NOMO-1 treated with DMSO at 0.1 percent for 48 hours (cell line): ENCODE measurements at regions not wholly inside any gene's neighbourhood (a gene's known extent, or its start where the extent isn't known, plus 50 kb on each side); places are given as distances from the start of the nearest gene placed in this dataset.

Source experiments
- DNase-seq: peaks from one replicate; lab custom pipeline; 2025; ENCODE audit not compliant: unreplicated experiment; lab: John Stamatoyannopoulos, UW

DNA sequence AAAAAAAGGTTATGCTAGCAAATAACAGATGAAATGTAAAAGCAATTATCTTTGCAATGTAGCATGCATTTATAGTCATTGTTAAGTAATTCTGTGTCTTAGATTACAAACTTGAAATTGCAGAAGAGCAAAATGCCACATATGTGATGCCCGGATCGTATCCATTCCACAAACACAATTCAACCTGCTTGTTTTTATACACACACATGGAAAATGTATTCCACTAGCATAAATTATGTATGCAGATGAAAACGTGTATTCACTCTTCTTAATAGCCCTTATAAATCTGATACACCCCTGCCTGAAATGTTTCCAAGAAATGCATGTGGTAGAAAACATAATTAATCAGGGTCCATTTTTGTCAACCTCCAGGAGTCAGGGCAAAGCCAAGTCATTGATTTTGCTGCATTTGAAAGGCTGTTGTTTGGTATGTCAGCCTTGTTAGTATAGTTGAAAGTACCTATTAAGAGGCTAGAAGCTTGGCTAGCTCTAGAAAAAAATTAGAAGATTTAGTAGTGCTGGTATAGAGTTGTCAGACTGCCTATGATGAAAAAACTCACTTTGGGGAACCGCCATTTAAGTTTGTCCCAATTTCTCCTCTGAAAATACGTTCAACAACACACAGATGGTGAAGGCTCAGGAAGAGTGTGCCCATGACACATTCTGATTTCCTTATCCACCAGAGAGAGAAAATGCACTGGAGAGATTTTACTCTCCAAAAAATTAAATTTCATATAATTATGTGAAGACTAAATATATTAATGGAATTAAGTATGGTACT lies 69.2 kb upstream of the TMC3 start:
- no peak for DNase-seq

DNA sequence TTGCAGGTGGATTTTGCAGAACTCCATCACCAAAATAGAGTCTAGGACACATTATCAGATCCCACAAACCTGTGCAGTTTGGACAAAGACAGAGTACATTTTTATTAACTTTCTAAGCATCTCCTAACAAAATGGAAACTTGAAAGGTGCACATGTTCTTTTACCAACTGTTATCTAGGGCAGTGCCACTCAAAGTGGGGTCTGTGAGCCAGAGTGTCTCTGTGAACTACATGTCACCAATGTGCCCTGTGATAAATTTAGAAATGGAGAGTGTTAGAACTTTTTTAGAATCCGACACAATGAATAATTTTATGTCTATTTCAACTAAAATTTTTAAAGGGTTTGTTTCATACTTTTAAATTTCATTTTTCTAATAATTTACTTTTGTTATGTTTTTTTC lies 68.4 kb upstream of the TMC3 start:
- no peak for DNase-seq

DNA sequence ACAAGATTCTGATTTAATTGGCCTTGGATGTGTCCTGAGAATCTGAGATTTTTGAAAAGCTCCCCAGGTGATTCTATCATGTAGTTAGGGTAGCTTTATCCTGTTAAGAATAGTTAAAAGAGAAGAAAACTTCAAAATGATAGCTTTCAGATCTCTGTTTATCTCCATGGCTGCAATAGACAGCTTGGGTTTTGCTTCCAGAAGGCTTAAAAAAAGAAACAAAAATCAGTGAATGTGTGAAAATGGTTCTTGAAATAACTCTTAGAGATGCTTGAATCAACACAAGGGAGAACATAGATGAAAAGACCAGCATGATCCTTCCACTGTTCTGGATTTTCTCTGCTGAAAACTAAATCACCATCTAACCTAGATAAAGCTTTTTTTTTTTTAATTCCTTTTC lies 60.8 kb upstream of the TMC3 start:
- DNase-seq, result no peak

DNA sequence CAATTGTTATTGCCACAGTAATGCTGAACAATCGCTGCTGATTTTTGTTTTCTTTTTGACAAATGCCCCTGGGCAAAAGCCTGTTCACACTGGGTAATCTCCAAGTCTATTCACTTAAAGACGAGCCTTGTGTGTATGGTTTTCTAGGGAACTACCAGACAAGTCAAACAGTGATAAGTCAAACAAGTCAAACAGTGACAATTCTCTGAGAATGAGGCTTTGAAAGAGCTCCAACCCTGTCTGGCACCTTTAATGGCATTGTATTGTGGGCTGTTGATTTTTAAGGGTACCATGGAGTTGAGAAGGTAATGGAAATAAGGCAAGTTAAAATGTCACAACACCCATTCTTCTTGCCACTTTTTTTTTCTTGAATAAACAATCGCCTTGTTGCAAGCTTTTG lies 59.4 kb upstream of the TMC3 start:
- no peak for DNase-seq

DNA sequence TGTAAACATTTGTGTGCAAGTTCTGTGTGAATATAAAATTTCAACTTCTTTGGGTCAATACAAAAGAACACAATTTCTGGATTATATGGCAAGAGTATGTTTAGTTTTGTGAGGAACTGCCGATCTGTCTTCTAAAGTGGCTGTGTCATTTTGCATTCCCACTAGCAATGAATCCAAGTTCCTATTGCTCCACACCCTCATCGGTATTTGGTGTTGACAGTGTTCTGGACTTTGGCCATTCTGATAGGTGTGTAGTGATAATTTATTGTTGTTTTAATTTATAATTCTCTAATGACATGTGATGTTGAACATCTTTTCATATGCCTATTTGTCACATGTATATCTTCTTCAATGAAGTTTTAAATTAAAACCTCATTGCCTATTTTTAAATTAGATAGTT lies 58.2 kb upstream of the TMC3 start:
- no peak for DNase-seq

DNA sequence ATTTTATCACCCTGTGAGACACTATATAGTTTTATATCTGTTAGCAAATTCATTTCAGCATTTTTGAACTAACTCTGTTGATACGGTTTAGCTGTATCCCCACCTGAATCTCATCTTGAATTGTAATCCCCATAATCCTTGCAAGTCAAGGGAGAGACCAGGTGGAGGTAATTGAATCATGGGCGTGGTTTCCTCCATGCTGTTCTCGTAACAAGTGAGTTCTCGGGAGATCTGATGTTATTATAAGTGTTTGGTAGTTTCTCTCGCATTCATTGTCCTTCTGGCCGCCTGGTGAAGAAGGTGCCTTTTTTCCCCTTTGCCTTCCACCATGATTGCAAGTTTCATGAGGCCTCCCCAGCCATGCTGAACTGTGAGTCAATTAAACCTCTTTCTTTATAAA lies 53.2 kb upstream of the TMC3 start:
- no peak for DNase-seq

DNA sequence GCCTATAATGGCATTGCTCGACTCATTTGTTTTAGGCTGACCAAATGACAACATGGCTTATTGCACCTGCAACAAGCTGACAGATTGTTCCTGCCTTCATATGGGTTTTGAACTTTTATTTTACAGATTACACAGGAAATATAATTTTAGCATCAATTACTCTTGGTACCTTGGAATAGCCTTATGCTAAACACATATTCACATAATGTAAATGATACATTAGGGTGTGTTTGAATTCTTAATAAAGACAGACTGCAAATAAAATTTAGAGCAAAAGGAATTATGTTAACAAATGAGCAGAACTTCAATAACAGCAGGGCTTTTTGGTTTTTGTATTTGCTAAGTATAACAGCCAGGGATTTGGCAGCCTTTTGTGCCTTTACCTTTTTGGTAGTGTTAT lies 51.9 kb upstream of the TMC3 start:
- DNase-seq, result no peak
